Keratinocyte (primary cell): ENCODE measurements at regions not wholly inside any gene's neighbourhood (a gene's known extent, or its start where the extent isn't known, plus 50 kb on each side); places are given as distances from the start of the nearest gene placed in this dataset.

ENCODE experiments used
- DNase-seq: peaks from one replicate; pipeline ENCODE4 v3.0.0-alpha.2; 2011; ENCODE audit warnings: low read depth, missing footprints, low spot score
- FAIRE-seq: peaks from 2 replicates; lab custom pipeline; 2011; peaks lifted over from hg19 to GRCh38; lab: Jason Lieb, UNC
- H2AFZ ChIP-seq: 2 replicates; pipeline ENCODE4 v1.6.0; 2012; ENCODE audit warnings: low read length, control low read depth, inconsistent platforms; ENCODE audit not compliant: control insufficient read depth
- H3K27ac ChIP-seq: 2 replicates; pipeline ENCODE4 v1.5.1; 2011; ENCODE audit warnings: low read length; ENCODE audit not compliant: control insufficient read depth, insufficient read depth
- H3K27me3 ChIP-seq: 3 replicates; pipeline ENCODE4 v1.6.0; 2011; ENCODE audit warnings: low read length; ENCODE audit not compliant: control insufficient read depth, insufficient read depth; ENCODE audit errors: extremely low read depth
- H3K36me3 ChIP-seq, 2 experiments: 2 replicates in 1 of 2; 3 replicates in 1 of 2; pipeline ENCODE4 v1.5.1; 2011; ENCODE audit warnings: low read length in 2 of 2, mild to moderate bottlenecking in 1 of 2; ENCODE audit not compliant: control insufficient read depth in 2 of 2, insufficient read depth in 2 of 2; ENCODE audit errors: extremely low read depth in 1 of 2
- H3K4me1 ChIP-seq: 3 replicates; pipeline ENCODE4 v1.5.1; 2011; ENCODE audit warnings: low read length; ENCODE audit not compliant: control insufficient read depth, insufficient read depth; ENCODE audit errors: extremely low read depth
- H3K4me2 ChIP-seq: 3 replicates; pipeline ENCODE4 v1.6.0; 2011; ENCODE audit warnings: low read depth, low read length; ENCODE audit not compliant: control insufficient read depth, insufficient read depth; ENCODE audit errors: extremely low read depth
- H3K4me3 ChIP-seq, 3 experiments: fragments of 200-600 bp in 1 of 3; sonication (generic) in 1 of 3; 2 replicates in 2 of 3; 3 replicates in 1 of 3; pipeline ENCODE4 v1.5.1; 2011 to 2016; ENCODE audit warnings: low read length in 3 of 3, mild to moderate bottlenecking in 3 of 3, control low read depth in 2 of 3, inconsistent platforms in 1 of 3, low read depth in 1 of 3, mixed read lengths in 1 of 3, mixed run types in 1 of 3, moderate library complexity in 1 of 3; ENCODE audit not compliant: control insufficient read depth in 2 of 3, insufficient read depth in 2 of 3; ENCODE audit errors: extremely low read depth in 1 of 3
- H3K79me2 ChIP-seq: 2 replicates; pipeline ENCODE4 v1.6.0; 2012; ENCODE audit warnings: low read length; ENCODE audit not compliant: control insufficient read depth, insufficient read depth
- H3K9ac ChIP-seq: 3 replicates; pipeline ENCODE4 v1.6.0; 2011; ENCODE audit warnings: low read length; ENCODE audit not compliant: control insufficient read depth, insufficient read depth; ENCODE audit errors: extremely low read depth
- H3K9me1 ChIP-seq: 3 replicates; pipeline ENCODE4 v1.6.0; 2011; ENCODE audit warnings: low read length; ENCODE audit not compliant: control insufficient read depth, insufficient read depth; ENCODE audit errors: extremely low read depth
- H3K9me3 ChIP-seq: 2 replicates; pipeline ENCODE4 v1.5.1; 2012; ENCODE audit warnings: low read depth, low read length; ENCODE audit not compliant: control insufficient read depth
- H4K20me1 ChIP-seq: 3 replicates; pipeline ENCODE4 v1.6.0; 2011; ENCODE audit warnings: low read length; ENCODE audit not compliant: control insufficient read depth, insufficient read depth; ENCODE audit errors: extremely low read depth
- EZH2 ChIP-seq: IDR thresholded peaks from one replicate; pipeline ENCODE4 v1.6.1; 2012; ENCODE audit warnings: inconsistent platforms, mild to moderate bottlenecking, low read length, moderate library complexity
- dilution Hi-C: fragments of 300-500 bp; cut with MboI; formaldehyde crosslinking; loops from one replicate; pipeline ENCODE4 v1.7.0; 2020; ENCODE audit warnings: low sequenced_read_pairs; ENCODE audit not compliant: extremely low pct_ligation_motif_present
- TF ChIP-seq, protein P1 (sequence below), 3 experiments: IDR thresholded peaks in 1 of 3; conservative IDR thresholded peaks in 1 of 3; optimal IDR thresholded peaks in 1 of 3; 2 replicates in 2 of 3; 3 replicates in 1 of 3; pipeline versions ENCODE3 to v1.5.1; 2011; ENCODE audit warnings: low read length in 3 of 3, mild to moderate bottlenecking in 3 of 3, moderate library complexity in 2 of 3, control low read depth in 1 of 3, inconsistent platforms in 1 of 3; ENCODE audit not compliant: insufficient read depth in 2 of 3; ENCODE audit errors: extremely low read depth in 1 of 3

DNA sequence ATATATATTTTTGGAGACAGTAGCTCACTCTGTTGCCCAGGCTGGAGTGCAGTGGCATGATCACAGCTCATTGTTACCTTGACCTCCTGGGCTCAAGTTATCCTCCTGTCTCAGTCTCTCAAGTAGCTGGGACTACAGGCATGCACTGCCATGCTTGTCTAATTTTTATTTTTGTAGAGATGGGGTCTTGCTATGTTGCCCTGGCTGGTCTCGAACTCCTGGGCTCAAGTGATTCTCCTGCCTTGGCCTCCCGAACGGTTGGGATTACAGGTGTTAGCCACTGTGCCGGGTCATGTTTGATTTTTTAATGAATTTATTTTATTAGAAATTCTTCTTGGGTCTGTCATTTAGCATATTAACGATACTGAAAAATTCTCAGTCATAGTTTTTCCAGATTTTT, 70.5 kb downstream of the TMEM270 start:
- dilution Hi-C loops = no loop called here
- Histone ChIP-seq H3K27me3 (no peaks in the 10 kb centered on the region), H3K27ac (no peak overlapping the region), H2AFZ (no peak overlapping the region), H3K36me3 (no peaks in the 10 kb centered on the region), H3K4me3 (no peak overlapping the region), H3K79me2 (no peaks in the 10 kb centered on the region), H3K9me3 (no peaks in the 10 kb centered on the region), H3K9me1 (no peaks in the 10 kb centered on the region), H3K9ac (no peak overlapping the region), H3K4me2 (no peak overlapping the region), H4K20me1 (no peaks in the 10 kb centered on the region), H3K4me1 (no peaks in the 10 kb centered on the region)
- no peak for FAIRE-seq
- no peak for TF ChIP-seq EZH2
- TF ChIP-seq, protein P1, sequence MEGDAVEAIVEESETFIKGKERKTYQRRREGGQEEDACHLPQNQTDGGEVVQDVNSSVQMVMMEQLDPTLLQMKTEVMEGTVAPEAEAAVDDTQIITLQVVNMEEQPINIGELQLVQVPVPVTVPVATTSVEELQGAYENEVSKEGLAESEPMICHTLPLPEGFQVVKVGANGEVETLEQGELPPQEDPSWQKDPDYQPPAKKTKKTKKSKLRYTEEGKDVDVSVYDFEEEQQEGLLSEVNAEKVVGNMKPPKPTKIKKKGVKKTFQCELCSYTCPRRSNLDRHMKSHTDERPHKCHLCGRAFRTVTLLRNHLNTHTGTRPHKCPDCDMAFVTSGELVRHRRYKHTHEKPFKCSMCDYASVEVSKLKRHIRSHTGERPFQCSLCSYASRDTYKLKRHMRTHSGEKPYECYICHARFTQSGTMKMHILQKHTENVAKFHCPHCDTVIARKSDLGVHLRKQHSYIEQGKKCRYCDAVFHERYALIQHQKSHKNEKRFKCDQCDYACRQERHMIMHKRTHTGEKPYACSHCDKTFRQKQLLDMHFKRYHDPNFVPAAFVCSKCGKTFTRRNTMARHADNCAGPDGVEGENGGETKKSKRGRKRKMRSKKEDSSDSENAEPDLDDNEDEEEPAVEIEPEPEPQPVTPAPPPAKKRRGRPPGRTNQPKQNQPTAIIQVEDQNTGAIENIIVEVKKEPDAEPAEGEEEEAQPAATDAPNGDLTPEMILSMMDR (optimal IDR thresholded peaks at IDR 0.05 in 1 of 3, IDR thresholded peaks at IDR 0.05 in 1 of 3, conservative IDR thresholded peaks at IDR 0.05 in 1 of 3; ENCODE audit: extremely low read depth in 1 of 3, insufficient read depth in 2 of 3, low read length in 3 of 3) = no peak
- no peak for DNase-seq

DNA sequence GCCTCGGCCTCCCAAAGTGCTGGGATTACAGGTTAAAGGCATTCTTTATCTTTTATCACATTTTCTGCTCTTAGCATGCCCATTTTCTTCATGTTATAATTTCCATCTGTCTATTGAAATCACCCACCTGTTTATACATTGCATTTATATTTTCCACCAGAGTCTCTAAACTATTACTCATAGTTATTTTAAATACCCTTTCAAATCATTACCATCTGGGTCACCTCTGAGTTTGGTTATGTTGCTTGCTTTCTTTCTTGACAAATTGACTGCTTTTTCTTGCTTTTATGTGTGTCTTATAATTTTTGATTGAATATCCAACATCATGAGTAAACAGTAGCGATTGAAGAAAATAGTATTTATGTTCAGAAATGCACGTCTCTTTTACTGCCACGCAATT, 71.4 kb downstream of the TMEM270 start:
- Histone ChIP-seq H3K4me1 (no peaks in the 10 kb centered on the region), H3K4me2 (no peak overlapping the region), H3K79me2 (no peaks in the 10 kb centered on the region), H3K4me3 (no peak overlapping the region), H3K27ac (no peak overlapping the region), H3K36me3 (no peaks in the 10 kb centered on the region), H3K9ac (no peak overlapping the region), H4K20me1 (no peaks in the 10 kb centered on the region), H2AFZ (no peak overlapping the region), H3K9me3 (no peaks in the 10 kb centered on the region), H3K9me1 (no peaks in the 10 kb centered on the region), H3K27me3 (no peaks in the 10 kb centered on the region)
- TF ChIP-seq EZH2 = no peak
- TF ChIP-seq, protein P1 (optimal IDR thresholded peaks at IDR 0.05 in 1 of 3, IDR thresholded peaks at IDR 0.05 in 1 of 3, conservative IDR thresholded peaks at IDR 0.05 in 1 of 3; ENCODE audit: extremely low read depth in 1 of 3, insufficient read depth in 2 of 3, low read length in 3 of 3) = no peak
- dilution Hi-C loops = no loop called here
- FAIRE-seq (no peak), DNase-seq (no peak)
